K562 (cell line): ENCODE measurements at regions not wholly inside any gene's neighbourhood (a gene's known extent, or its start where the extent isn't known, plus 50 kb on each side); places are given as distances from the start of the nearest gene placed in this dataset.

Experiments used
- FOS ChIP-seq: IDR thresholded peaks from 3 replicates; pipeline ENCODE4 v1.6.1; 2011; ENCODE audit not compliant: insufficient read length; ENCODE audit errors: extremely low read depth
- FOSL1 ChIP-seq: fragments of 200-800 bp; sonication (Bioruptor generic); conservative IDR thresholded peaks from 2 replicates; pipeline ENCODE4 v1.6.1; 2016; ENCODE audit warnings: missing genetic modification characterization, missing compliant biosample characterization
- MEF2A ChIP-seq: IDR thresholded peaks from 2 replicates; pipeline ENCODE4 v1.6.1; 2011; ENCODE audit warnings: low read depth, mild to moderate bottlenecking, low read length, moderate library complexity; ENCODE audit not compliant: control insufficient read depth
- MEIS2 ChIP-seq: fragments of 450-650 bp; IDR thresholded peaks from 2 replicates; pipeline ENCODE4 v1.6.1; 2014; ENCODE audit warnings: mild to moderate bottlenecking; ENCODE audit not compliant: partially characterized antibody
- SREBF2 ChIP-seq: sonication (generic); formaldehyde crosslinking; IDR thresholded peaks from 2 replicates; pipeline ENCODE4 v1.4.0; 2020; ENCODE audit warnings: mild to moderate bottlenecking, missing genetic modification reagents
- TGIF2 ChIP-seq: sonication (generic); formaldehyde crosslinking; IDR thresholded peaks from 2 replicates; pipeline ENCODE4 v1.8.1; 2022; ENCODE audit warnings: mild to moderate bottlenecking, missing genetic modification reagents, moderate library complexity
- XRCC5 ChIP-seq: fragments of 200-400 bp; formaldehyde crosslinking; IDR thresholded peaks from 2 replicates; pipeline ENCODE4 v1.6.1; 2017; ENCODE audit warnings: low read depth, mild to moderate bottlenecking, low read length
- ZNF174 ChIP-seq: fragments of 250-450 bp; sonication (Bioruptor Pico); IDR thresholded peaks from 2 replicates; pipeline ENCODE4 v1.4.0; 2020; ENCODE audit warnings: mild to moderate bottlenecking
- ZNF431 ChIP-seq: sonication (generic); formaldehyde crosslinking; IDR thresholded peaks from 2 replicates; pipeline ENCODE4 v1.8.0; 2022; ENCODE audit warnings: mild to moderate bottlenecking, missing genetic modification reagents
- TF ChIP-seq, protein P1 (sequence below), 3 experiments: IDR thresholded peaks in 2 of 3; conservative IDR thresholded peaks in 1 of 3; 2 replicates each; pipeline ENCODE4 v1.5.1; 2011 to 2012; ENCODE audit warnings: low read length in 3 of 3, mild to moderate bottlenecking in 3 of 3, control low read depth in 2 of 3, improper control_type of control experiment in 1 of 3, inconsistent platforms in 1 of 3, low read depth in 1 of 3, mixed read lengths in 1 of 3, moderate library complexity in 1 of 3; ENCODE audit not compliant: insufficient read depth in 2 of 3
- TF ChIP-seq, protein P2 (sequence below): fragments of 250-450 bp; sonication (Bioruptor Pico); IDR thresholded peaks from 2 replicates; pipeline ENCODE4 v1.5.1; 2021; ENCODE audit warnings: mild to moderate bottlenecking

DNA sequence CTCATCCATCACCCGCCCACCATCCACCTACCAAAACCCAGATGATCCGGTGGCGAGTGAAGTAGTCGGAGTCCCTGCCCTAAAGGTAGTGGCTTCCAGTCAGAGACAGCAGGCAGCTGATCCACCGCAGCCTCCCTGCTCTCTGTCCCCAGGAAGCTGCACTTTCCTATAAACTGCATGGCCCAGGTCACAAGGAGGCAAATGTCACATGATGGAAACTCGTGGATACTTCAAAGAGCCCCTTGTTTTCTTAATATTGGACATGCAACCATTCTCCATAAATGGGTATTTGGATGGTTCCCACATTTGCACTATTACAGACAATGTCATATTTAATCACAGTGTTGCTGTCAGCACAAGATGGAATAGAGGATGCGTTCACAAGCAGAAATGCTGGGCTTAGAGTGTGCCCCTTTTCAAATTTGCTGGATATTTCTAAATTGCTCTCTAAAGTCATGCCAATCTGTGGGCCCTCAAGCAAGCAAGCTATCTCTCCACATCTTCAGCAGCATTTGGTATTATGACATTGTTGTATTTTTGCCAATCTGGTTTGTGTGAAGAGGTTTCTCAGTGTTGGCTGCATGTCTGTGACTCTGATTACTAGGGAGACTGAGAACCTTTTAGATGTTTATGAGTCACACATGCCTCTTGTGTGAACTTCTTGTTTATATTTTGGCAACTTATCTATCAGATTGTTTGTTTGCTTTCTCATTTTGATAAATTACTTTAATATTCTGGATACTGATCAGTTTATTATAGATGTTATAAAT lies 822.0 kb downstream of the TNS3 start:
- TF ChIP-seq ZNF174 (CRISPR knock-in tag) (no peak), ZNF431 (CRISPR knock-in tag) (no peak), FOS (no peak), FOSL1 (no peak), TGIF2 (CRISPR knock-in tag) (no peak), SREBF2 (no peak), MEIS2 (no peak), XRCC5 (no peak), MEF2A (no peak)
- TF ChIP-seq, protein P1, sequence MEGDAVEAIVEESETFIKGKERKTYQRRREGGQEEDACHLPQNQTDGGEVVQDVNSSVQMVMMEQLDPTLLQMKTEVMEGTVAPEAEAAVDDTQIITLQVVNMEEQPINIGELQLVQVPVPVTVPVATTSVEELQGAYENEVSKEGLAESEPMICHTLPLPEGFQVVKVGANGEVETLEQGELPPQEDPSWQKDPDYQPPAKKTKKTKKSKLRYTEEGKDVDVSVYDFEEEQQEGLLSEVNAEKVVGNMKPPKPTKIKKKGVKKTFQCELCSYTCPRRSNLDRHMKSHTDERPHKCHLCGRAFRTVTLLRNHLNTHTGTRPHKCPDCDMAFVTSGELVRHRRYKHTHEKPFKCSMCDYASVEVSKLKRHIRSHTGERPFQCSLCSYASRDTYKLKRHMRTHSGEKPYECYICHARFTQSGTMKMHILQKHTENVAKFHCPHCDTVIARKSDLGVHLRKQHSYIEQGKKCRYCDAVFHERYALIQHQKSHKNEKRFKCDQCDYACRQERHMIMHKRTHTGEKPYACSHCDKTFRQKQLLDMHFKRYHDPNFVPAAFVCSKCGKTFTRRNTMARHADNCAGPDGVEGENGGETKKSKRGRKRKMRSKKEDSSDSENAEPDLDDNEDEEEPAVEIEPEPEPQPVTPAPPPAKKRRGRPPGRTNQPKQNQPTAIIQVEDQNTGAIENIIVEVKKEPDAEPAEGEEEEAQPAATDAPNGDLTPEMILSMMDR (IDR thresholded peaks at IDR 0.05 in 2 of 3, conservative IDR thresholded peaks at IDR 0.05 in 1 of 3; ENCODE audit: insufficient read depth in 2 of 3, low read depth in 1 of 3, low read length in 3 of 3): no peak
- TF ChIP-seq, protein P2, sequence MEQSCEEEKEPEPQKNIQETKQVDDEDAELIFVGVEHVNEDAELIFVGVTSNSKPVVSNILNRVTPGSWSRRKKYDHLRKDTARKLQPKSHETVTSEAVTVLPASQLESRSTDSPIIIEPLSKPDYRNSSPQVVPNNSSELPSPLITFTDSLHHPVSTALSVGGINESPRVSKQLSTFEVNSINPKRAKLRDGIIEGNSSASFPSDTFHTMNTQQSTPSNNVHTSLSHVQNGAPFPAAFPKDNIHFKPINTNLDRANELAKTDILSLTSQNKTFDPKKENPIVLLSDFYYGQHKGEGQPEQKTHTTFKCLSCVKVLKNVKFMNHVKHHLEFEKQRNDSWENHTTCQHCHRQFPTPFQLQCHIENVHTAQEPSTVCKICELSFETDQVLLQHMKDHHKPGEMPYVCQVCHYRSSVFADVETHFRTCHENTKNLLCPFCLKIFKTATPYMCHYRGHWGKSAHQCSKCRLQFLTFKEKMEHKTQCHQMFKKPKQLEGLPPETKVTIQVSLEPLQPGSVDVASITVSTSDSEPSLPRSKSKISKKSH (CRISPR knock-in tag): no peak
